Kidney epithelial cell (primary cell): ENCODE measurements at regions not wholly inside any gene's neighbourhood (a gene's known extent, or its start where the extent isn't known, plus 50 kb on each side); places are given as distances from the start of the nearest gene placed in this dataset.
"Not testable (repeated sequence)": the region's sequence is repeated elsewhere in the genome, so short reads cannot be mapped to it uniquely, and the experiment has no call there.

Experiments used
- DNase-seq: peaks from one replicate; pipeline ENCODE4 v3.0.0-alpha.2; 2010; ENCODE audit warnings: low read depth
- H3K27me3 ChIP-seq: 2 replicates; pipeline ENCODE4 v1.6.0; 2011; ENCODE audit warnings: low read length; ENCODE audit not compliant: control insufficient read depth, insufficient read depth
- H3K36me3 ChIP-seq: 2 replicates; pipeline ENCODE4 v1.5.1; 2011; ENCODE audit warnings: low read length; ENCODE audit not compliant: control insufficient read depth, insufficient read depth
- H3K4me3 ChIP-seq: 2 replicates; pipeline ENCODE4 v1.5.1; 2011; ENCODE audit warnings: low read depth, mild to moderate bottlenecking, control low read depth, low read length
- TF ChIP-seq, protein P1 (sequence below): IDR thresholded peaks from 2 replicates; pipeline ENCODE4 v1.5.1; 2011; ENCODE audit warnings: mild to moderate bottlenecking, moderate library complexity, low read length, control low read depth, inconsistent platforms; ENCODE audit not compliant: insufficient read depth, poor library complexity, severe bottlenecking

DNA sequence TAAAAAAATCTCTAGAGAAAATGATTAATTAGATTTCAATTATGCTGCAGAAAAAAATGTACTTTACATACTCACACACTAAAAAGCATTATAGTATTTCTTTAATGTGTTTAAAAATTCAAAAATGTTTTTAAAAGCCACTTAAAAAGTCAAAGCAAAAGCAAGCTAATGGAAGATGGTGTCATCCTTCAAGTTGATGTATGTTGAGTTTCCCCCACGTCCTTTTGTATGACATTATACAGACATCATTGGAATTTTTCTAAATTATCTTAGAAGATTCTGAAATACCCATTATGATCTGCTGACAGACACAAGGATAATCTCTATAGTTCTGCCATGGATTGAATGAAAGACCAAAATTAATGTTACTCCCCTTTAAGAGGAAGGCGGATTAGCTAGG lies 393.7 kb upstream of the TENM3 start:
- H3K27me3 ChIP-seq = no peaks in the 10 kb centered on the region
- no peak for DNase-seq
- H3K4me3 ChIP-seq = no peak overlapping the region
- no peaks in the 10 kb centered on the region for H3K36me3 ChIP-seq
- TF ChIP-seq, protein P1, sequence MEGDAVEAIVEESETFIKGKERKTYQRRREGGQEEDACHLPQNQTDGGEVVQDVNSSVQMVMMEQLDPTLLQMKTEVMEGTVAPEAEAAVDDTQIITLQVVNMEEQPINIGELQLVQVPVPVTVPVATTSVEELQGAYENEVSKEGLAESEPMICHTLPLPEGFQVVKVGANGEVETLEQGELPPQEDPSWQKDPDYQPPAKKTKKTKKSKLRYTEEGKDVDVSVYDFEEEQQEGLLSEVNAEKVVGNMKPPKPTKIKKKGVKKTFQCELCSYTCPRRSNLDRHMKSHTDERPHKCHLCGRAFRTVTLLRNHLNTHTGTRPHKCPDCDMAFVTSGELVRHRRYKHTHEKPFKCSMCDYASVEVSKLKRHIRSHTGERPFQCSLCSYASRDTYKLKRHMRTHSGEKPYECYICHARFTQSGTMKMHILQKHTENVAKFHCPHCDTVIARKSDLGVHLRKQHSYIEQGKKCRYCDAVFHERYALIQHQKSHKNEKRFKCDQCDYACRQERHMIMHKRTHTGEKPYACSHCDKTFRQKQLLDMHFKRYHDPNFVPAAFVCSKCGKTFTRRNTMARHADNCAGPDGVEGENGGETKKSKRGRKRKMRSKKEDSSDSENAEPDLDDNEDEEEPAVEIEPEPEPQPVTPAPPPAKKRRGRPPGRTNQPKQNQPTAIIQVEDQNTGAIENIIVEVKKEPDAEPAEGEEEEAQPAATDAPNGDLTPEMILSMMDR = no peak

DNA sequence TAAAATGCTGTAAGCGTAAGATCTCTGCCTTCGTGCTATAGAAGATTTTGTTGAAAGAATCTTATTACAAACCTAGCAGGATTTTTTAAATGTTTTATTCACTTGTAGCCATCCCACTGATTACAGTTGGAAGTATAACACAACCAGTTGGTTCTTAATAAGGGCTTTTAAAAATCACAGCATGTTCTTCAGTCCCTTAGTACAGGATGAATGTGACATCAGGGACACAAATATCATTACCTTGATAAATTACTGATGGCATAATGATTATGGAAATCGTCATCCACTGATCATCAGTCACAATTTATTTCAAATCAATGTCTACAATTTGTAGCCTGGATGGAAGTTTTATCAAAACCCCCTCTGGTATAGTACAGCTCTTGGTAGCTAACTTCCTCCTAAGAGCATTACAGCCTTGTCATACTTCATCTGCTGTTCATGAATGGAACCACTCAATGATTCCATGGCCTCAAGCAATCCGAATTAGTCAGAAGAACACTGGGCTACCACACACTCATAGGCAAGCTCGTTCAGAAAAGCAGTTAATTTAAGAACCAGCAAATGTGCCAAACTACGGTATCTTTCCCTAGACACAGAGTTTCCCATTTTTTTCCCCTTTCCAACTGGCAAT lies 389.2 kb upstream of the TENM3 start:
- TF ChIP-seq, protein P1 = no peak
- H3K36me3 ChIP-seq = no peaks in the 10 kb centered on the region
- H3K4me3 ChIP-seq = no peak overlapping the region
- no peak for DNase-seq
- H3K27me3 ChIP-seq = no peaks in the 10 kb centered on the region

DNA sequence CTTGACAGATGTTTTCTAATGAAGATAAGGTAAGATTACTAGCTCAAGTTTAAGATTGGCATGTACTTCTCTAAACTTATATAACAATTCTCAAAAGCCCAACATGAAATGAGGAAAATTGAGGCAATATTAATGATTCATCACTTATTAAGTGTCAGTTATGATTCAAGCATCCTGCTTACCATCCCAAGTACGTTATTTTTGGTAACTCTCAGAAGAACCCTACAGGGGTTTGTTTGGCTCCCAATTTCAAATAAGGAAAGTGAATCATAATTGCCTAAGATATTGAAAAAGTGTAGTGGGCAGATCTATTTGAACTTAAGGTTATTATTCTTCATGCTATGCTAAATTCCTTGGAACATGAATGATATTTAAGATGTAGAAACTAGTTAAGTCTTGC lies 387.9 kb upstream of the TENM3 start:
- Histone ChIP-seq H3K4me3 (no peak overlapping the region), H3K36me3 (no peaks in the 10 kb centered on the region), H3K27me3 (no peaks in the 10 kb centered on the region)
- TF ChIP-seq, protein P1 = no peak
- DNase-seq = no peak

DNA sequence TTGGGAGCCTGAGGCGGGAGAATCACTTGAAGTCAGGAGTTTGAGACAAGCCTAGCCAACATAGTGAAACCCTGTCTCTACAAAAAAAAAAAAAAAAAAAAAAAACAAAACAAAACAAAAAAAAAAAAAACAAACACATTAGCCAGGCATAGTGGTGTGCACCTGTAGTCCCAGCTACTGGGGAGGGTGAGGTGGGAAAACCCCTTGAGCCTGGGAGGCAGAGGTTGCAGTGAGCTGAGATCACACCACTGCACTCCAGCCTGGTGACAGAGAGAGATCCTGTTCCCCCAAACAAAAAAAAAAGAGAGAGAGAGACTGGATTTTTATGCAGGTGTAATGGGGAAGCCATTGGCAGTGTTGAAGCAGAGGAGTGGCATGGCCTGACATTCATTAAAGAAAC lies 385.7 kb upstream of the TENM3 start:
- not testable (repeated sequence) for H3K27me3 ChIP-seq, H3K36me3 ChIP-seq, DNase-seq, H3K4me3 ChIP-seq

DNA sequence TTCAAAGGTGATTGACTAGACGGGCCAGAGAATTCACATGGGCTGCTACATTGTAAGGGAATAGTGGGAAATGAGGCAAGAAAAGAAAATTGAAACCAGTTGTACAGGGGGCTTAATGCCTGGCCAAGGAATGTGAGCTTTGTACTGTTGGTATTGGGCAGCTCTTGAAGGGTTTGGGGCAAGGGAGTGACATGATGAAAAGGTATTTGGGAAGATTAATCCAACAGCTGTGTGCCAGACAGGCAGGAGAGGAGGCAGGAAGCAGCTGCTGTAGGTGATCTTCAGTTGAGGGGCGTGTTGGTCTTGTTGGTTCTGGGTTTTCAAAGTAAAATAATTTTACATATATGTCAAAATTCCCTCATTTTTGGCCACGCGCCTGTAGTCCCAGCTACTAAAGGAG lies 384.5 kb upstream of the TENM3 start:
- TF ChIP-seq, protein P1 = no peak
- no peaks in the 10 kb centered on the region for H3K27me3 ChIP-seq
- DNase-seq = no peak
- no peaks in the 10 kb centered on the region for H3K36me3 ChIP-seq
- H3K4me3 ChIP-seq = no peak overlapping the region

DNA sequence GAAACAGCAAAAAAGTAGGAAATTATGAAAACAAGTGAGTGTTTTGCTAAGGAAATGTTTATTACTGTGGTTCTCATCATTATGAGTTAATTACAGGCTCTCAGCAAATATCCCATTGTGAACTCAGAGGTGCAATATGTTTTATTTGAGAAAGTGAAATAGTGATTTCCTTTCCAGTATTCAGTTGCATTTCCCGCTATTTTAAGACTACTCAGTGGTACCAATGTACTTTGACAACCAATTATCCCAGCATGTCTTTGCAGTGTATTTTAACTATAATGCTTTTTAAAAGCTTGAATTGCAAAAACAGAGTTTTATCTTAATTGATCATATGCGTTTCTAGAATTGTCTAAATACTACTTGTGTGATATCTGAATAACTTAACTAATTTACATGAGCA lies 383.8 kb upstream of the TENM3 start:
- DNase-seq = no peak
- no peaks in the 10 kb centered on the region for H3K36me3 ChIP-seq
- H3K4me3 ChIP-seq = no peak overlapping the region

More for the DNA sequence above, 383.8 kb upstream of the TENM3 start:
- TF ChIP-seq, protein P1 = no peak
- no peaks in the 10 kb centered on the region for H3K27me3 ChIP-seq
